ENCODE measurements at regions not wholly inside any gene's neighbourhood (a gene's known extent, or its start where the extent isn't known, plus 50 kb on each side); places are given as distances from the start of the nearest gene placed in this dataset.

DNA sequence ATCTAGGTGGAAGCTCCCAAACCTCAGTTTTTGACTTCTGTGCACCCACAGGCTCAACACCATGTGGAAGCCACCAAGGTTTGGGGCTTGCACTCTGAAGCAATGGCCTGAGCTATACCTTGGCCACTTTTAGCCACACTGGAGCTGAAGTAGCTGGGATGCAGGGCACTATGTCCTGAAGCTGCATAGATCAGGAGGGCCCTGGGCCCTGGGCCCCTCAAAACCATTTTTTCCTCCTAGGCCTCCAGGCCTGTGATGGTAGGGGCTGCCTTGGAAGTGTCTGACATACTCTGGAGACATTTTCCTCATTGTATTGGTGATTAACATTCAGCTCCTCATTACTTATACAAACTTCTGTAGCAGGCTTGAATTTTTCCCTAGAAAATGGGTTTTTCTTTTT, 273.7 kb downstream of the FGF9 start:
- DNase-seq (ENCODE audit: low read depth) = no peak
- no peak for TF ChIP-seq CTCF (IDR thresholded peaks at IDR 0.05; ENCODE audit: low read length, missing control alignments)
- H3K4me3 ChIP-seq (replicated peaks; ENCODE audit: low read depth, low read length) = no peak overlapping the region

- H3K4me3 ChIP-seq (replicated peaks; ENCODE audit: low read depth, low read length) = no peak overlapping the region
- TF ChIP-seq CTCF (IDR thresholded peaks at IDR 0.05; ENCODE audit: low read length, missing control alignments) = no peak
- no peak for DNase-seq (ENCODE audit: low read depth)
Observed at GRCh38 chr13:21945195-21945594, 274.3 kb downstream of the FGF9 start.

DNA sequence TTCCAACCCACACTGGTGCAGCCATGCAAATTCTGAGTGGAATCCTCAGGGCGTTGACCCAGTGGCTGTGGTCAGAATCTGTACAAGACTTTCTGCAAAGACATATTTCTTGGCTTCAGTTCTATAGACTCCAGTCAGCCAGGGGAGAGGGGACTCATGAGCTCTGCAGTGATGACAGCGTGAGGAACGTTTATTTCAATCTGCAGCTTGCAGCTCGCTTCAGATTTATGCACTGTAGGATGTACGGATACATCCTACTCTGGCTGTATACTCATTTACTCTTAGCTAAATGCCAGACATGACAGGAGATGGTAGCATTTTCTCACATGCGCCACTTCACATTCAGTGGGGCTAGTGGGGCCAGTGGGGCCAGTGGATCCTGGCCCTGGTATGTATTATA, 276.1 kb downstream of the FGF9 start:
- no peak for DNase-seq (ENCODE audit: low read depth)
- no peak overlapping the region for H3K4me3 ChIP-seq (replicated peaks; ENCODE audit: low read depth, low read length)
- TF ChIP-seq CTCF (IDR thresholded peaks at IDR 0.05; ENCODE audit: low read length, missing control alignments) = no peak

DNA sequence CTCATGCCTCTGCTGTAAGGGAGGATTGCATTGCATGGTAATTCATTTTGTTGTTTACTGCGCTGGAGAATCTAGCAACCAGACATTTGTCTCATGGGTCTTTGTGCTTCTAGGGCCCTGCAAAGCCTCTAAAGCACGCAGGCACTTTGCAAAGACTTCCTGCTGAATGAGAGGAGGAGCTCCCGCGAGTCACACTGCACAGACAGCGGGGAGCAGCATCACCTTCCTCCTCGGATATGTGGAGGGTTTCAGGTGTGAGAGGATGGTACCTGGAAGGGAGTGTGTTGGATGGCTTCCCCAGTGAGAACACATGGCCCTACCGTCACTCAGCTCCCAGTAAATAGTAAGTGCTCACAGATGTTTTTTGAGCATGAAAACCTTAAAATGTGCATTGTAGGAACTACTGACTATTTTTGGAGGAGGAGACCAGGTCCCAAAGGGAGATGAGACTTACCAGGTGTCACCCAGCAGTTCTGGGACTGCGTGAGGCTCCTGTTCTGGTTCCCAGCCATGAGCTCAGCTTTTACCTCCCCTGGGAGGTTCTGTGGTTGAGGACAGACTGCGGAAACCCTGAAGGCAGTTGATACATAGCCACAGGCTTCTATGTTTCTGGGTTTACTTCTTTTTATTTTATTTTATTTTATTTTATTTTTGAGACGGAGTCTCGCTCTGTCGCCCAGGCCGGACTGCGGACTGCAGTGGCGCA, 278.0 kb downstream of the FGF9 start:
- no peak for DNase-seq (ENCODE audit: low read depth)
- TF ChIP-seq CTCF (IDR thresholded peaks at IDR 0.05; ENCODE audit: low read length, missing control alignments) = no peak
- no peak overlapping the region for H3K4me3 ChIP-seq (replicated peaks; ENCODE audit: low read depth, low read length)

DNA sequence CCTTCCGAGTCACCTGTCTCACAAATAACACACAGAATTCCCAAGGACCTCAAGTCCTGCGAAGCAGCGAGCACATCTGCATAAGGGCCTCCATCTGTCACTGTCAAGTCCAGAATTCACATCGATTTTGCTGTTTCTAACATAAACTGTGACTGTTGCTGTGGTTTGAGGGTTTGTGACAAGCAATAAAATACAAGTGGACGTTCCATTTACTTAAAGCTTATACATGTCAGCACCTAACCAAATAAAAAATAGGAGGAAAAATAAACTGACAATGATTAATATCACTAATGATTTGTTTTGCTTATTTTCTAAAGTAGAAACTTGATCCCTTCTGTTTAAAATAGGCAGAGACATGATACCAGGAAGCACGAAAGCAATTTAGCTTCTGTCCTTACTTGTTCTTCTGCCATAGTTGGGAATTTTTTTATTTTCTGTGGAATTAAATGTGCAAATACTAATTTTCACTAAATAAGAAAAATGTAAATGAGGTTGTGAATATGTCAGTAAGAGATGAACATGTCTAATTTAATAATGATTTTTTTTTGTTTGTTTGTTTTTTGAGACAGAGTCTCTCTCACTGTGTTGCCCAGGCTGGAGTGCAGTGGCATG, 279.1 kb downstream of the FGF9 start:
- TF ChIP-seq CTCF (IDR thresholded peaks at IDR 0.05; ENCODE audit: low read length, missing control alignments) = no peak
- no peak overlapping the region for H3K4me3 ChIP-seq (replicated peaks; ENCODE audit: low read depth, low read length)

GRCh38 chr13:21956666-21957065, 285.8 kb downstream of the FGF9 start:
- TF ChIP-seq CTCF (IDR thresholded peaks at IDR 0.05; ENCODE audit: low read length, missing control alignments) = no peak
- DNase-seq (ENCODE audit: low read depth) = no peak

More for the DNA sequence above, 279.1 kb downstream of the FGF9 start:
- DNase-seq (ENCODE audit: low read depth) = no peak

DNA sequence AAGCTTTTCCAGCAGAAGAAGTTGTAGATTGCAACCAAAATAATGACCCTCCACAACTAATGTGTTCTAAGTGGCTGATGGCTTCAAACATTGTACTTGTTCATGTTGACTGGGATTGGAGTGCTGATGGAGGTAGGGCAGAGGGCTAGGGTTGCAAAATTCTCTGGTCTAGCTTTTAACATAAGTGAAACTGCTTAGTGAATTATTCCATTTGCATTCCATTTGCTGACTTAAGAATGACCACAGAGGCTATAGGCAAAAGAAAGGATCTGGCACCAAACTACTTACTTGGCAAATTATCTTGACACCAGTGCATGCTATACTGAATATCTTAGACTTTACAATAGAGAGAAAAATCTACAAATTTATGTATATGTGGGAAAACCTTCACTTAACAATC, 287.0 kb downstream of the FGF9 start:
- DNase-seq (ENCODE audit: low read depth) = no peak
- TF ChIP-seq CTCF (IDR thresholded peaks at IDR 0.05; ENCODE audit: low read length, missing control alignments) = no peak

More at GRCh38 chr13:21956666-21957065, 285.8 kb downstream of the FGF9 start:
- no peak overlapping the region for H3K4me3 ChIP-seq (replicated peaks; ENCODE audit: low read depth, low read length)

More for the DNA sequence above, 287.0 kb downstream of the FGF9 start:
- no peak overlapping the region for H3K4me3 ChIP-seq (replicated peaks; ENCODE audit: low read depth, low read length)
